Parathyroid adenoma (tissue), 2 donors: ENCODE measurements at regions not wholly inside any gene's neighbourhood (a gene's known extent, or its start where the extent isn't known, plus 50 kb on each side); places are given as distances from the start of the nearest gene placed in this dataset.

Source experiments
- H2AFZ ChIP-seq: fragments of 300-600 bp; sonication (generic); one replicate; pipeline ENCODE4 v1.7.0; 2017; ENCODE audit warnings: antibody characterized with exemption, mild to moderate bottlenecking
- H3K27ac ChIP-seq: fragments of 300-600 bp; sonication (generic); one replicate; pipeline ENCODE4 v1.7.0; 2017
- H3K27me3 ChIP-seq: fragments of 300-600 bp; sonication (generic); one replicate; pipeline ENCODE4 v1.7.0; 2017; ENCODE audit warnings: low read length; ENCODE audit not compliant: control insufficient read depth, insufficient read depth
- H3K36me3 ChIP-seq: fragments of 300-600 bp; sonication (generic); one replicate; pipeline ENCODE4 v1.7.0; 2017; ENCODE audit warnings: low read length; ENCODE audit not compliant: control insufficient read depth, insufficient read depth
- H3K4me1 ChIP-seq: fragments of 300-600 bp; sonication (generic); one replicate; pipeline ENCODE4 v1.7.0; 2017; ENCODE audit warnings: control low read depth
- H3K4me2 ChIP-seq: fragments of 300-600 bp; sonication (generic); one replicate; pipeline ENCODE4 v1.7.0; 2017; ENCODE audit warnings: low read length
- H3K4me3 ChIP-seq: fragments of 300-600 bp; sonication (generic); one replicate; pipeline ENCODE4 v1.7.0; 2017; ENCODE audit warnings: low read depth, low read length
- H3K79me2 ChIP-seq: fragments of 300-600 bp; sonication (generic); one replicate; pipeline ENCODE4 v1.7.0; 2017; ENCODE audit warnings: control low read depth
- H3K9ac ChIP-seq: fragments of 300-600 bp; sonication (generic); one replicate; pipeline ENCODE4 v1.7.0; 2017; ENCODE audit warnings: mild to moderate bottlenecking
- H3K9me3 ChIP-seq: fragments of 300-600 bp; sonication (generic); one replicate; pipeline ENCODE4 v1.7.0; 2017; ENCODE audit warnings: low read length; ENCODE audit not compliant: control insufficient read depth
- CTCF ChIP-seq: fragments of 300-600 bp; sonication (generic); IDR thresholded peaks from one replicate; pipeline ENCODE4 v1.7.0; 2017; ENCODE audit warnings: antibody characterized with exemption, mild to moderate bottlenecking
- donor health status: primary hyperparathyroidism.

- Histone ChIP-seq H3K27me3 (no peaks in the 10 kb centered on the region), H3K36me3 (no peaks in the 10 kb centered on the region), H3K79me2 (no peaks in the 10 kb centered on the region), H3K4me1 (no peaks in the 10 kb centered on the region), H2AFZ (no peak overlapping the region), H3K4me2 (no peak overlapping the region), H3K9me3 (no peaks in the 10 kb centered on the region), H3K27ac (no peak overlapping the region), H3K4me3 (no peak overlapping the region), H3K9ac (no peak overlapping the region)
- TF ChIP-seq CTCF = no peak
These were observed 484.5 kb upstream of the ONECUT1 start for GRCh38 chr15:53274630-53275029.

- Histone ChIP-seq H3K36me3 (no peaks in the 10 kb centered on the region), H2AFZ (no peak overlapping the region), H3K79me2 (no peaks in the 10 kb centered on the region), H3K4me3 (no peak overlapping the region), H3K4me2 (no peak overlapping the region), H3K4me1 (no peaks in the 10 kb centered on the region), H3K9ac (no peak overlapping the region), H3K9me3 (no peaks in the 10 kb centered on the region), H3K27ac (no peak overlapping the region), H3K27me3 (no peaks in the 10 kb centered on the region)
- no peak for TF ChIP-seq CTCF
These were observed 482.0 kb upstream of the ONECUT1 start for GRCh38 chr15:53272116-53272515.

- Histone ChIP-seq H3K36me3 (no peaks in the 10 kb centered on the region), H3K9me3 (no peaks in the 10 kb centered on the region), H2AFZ (no peak overlapping the region), H3K4me3 (no peak overlapping the region), H3K27ac (no peak overlapping the region), H3K4me1 (no peaks in the 10 kb centered on the region), H3K79me2 (no peaks in the 10 kb centered on the region), H3K4me2 (no peak overlapping the region), H3K9ac (no peak overlapping the region), H3K27me3 (no peaks in the 10 kb centered on the region)
- no peak for TF ChIP-seq CTCF
These were observed 476.0 kb upstream of the ONECUT1 start for GRCh38 chr15:53266176-53266575.

GRCh38 chr15:53260647-53261046, 470.5 kb upstream of the ONECUT1 start:
- Histone ChIP-seq H3K4me2 (no peak overlapping the region), H2AFZ (no peak overlapping the region), H3K9ac (no peak overlapping the region), H3K27me3 (no peaks in the 10 kb centered on the region), H3K36me3 (no peaks in the 10 kb centered on the region), H3K27ac (no peak overlapping the region), H3K4me3 (no peak overlapping the region), H3K9me3 (no peaks in the 10 kb centered on the region), H3K79me2 (no peaks in the 10 kb centered on the region), H3K4me1 (no peaks in the 10 kb centered on the region)
- no peak for TF ChIP-seq CTCF

GRCh38 chr15:53256457-53256856, 466.3 kb upstream of the ONECUT1 start:
- Histone ChIP-seq H3K9ac (no peak overlapping the region), H3K4me3 (no peak overlapping the region), H2AFZ (no peak overlapping the region), H3K4me2 (no peak overlapping the region), H3K27ac (no peak overlapping the region), H3K27me3 (no peaks in the 10 kb centered on the region), H3K79me2 (no peaks in the 10 kb centered on the region), H3K36me3 (no peaks in the 10 kb centered on the region), H3K9me3 (no peaks in the 10 kb centered on the region), H3K4me1 (no peaks in the 10 kb centered on the region)
- no peak for TF ChIP-seq CTCF
